ENCODE measurements at regions not wholly inside any gene's neighbourhood (a gene's known extent, or its start where the extent isn't known, plus 50 kb on each side); places are given as distances from the start of the nearest gene placed in this dataset.

GRCh38 chr4:14025111-14025510, 397.6 kb upstream of the BOD1L1 start:
- no peak for TF ChIP-seq POLR2A (IDR thresholded peaks at IDR 0.05)
- no peak for TF ChIP-seq CTCF (IDR thresholded peaks at IDR 0.05)
- no peak for TF ChIP-seq POLR2AphosphoS5 (IDR thresholded peaks at IDR 0.05)
